HEK293 (cell line): ENCODE measurements at regions not wholly inside any gene's neighbourhood (a gene's known extent, or its start where the extent isn't known, plus 50 kb on each side); places are given as distances from the start of the nearest gene placed in this dataset.

Experiments
- CTCF ChIA-PET: fragments of 350-600 bp; formaldehyde crosslinking; extraction: SDS; loops from one replicate; lab custom pipeline; 2021; ENCODE audit warnings: antibody characterized with exemption; lab: Yijun Ruan, JAX
- POLR2A ChIA-PET: fragments of 300-600 bp; formaldehyde crosslinking; extraction: SDS; loops from one replicate; lab custom pipeline; 2020; ENCODE audit warnings: antibody characterized with exemption, inconsistent platforms; lab: Yijun Ruan, JAX
- H3K27ac ChIP-seq: fragments of 200-500 bp; sonication (Bioruptor generic); 2 replicates; pipeline ENCODE4 v1.5.1; 2014; ENCODE audit warnings: low read depth, low read length, control low read depth, inconsistent platforms; ENCODE audit errors: extremely low read depth
- H3K36me3 ChIP-seq, 2 experiments: fragments of 200-500 bp in 1 of 2; sonication (Bioruptor generic) in 1 of 2; 1 replicate in 1 of 2; 2 replicates in 1 of 2; pipeline ENCODE4 v1.5.1; 2014 to 2017; ENCODE audit warnings: inconsistent platforms in 2 of 2, low read length in 2 of 2; ENCODE audit not compliant: control insufficient read depth in 2 of 2, insufficient read depth in 1 of 2
- H3K4me1 ChIP-seq: fragments of 200-500 bp; sonication (Bioruptor generic); 2 replicates; pipeline ENCODE4 v1.5.1; 2014; ENCODE audit warnings: mild to moderate bottlenecking, low read length, inconsistent platforms; ENCODE audit not compliant: control insufficient read depth, insufficient read depth
- H3K4me3 ChIP-seq: 2 replicates; pipeline ENCODE4 v1.5.1; 2011; ENCODE audit warnings: low read depth, mild to moderate bottlenecking, control low read depth, low read length, moderate library complexity
- H3K9me3 ChIP-seq: fragments of 200-500 bp; sonication (Bioruptor generic); 2 replicates; pipeline ENCODE4 v1.5.1; 2014; ENCODE audit warnings: low read depth, low read length, inconsistent platforms; ENCODE audit not compliant: control insufficient read depth, insufficient read depth
- GFI1B ChIP-seq: fragments of 450-650 bp; formaldehyde crosslinking; IDR thresholded peaks from 2 replicates; pipeline ENCODE4 v1.5.1; 2016; ENCODE audit warnings: missing biosample characterization, missing genetic modification characterization
- IKZF3 ChIP-seq: fragments of 450-650 bp; IDR thresholded peaks from 2 replicates; pipeline ENCODE4 v1.5.0; 2018; ENCODE audit warnings: missing biosample characterization, mild to moderate bottlenecking, missing genetic modification characterization, moderate library complexity
- MYNN ChIP-seq: fragments of 450-650 bp; formaldehyde crosslinking; IDR thresholded peaks from 2 replicates; pipeline ENCODE4 v1.5.1; 2016; ENCODE audit warnings: missing biosample characterization, missing genetic modification characterization, borderline replicate concordance
- ZBTB7A ChIP-seq: fragments of 450-650 bp; formaldehyde crosslinking; IDR thresholded peaks from 2 replicates; pipeline ENCODE4 v1.5.1; 2016; ENCODE audit warnings: low read depth, missing biosample characterization, missing genetic modification characterization
- ZNF132 ChIP-seq: fragments of 450-650 bp; formaldehyde crosslinking; IDR thresholded peaks from 2 replicates; pipeline ENCODE4 v1.5.1; 2017; ENCODE audit warnings: missing biosample characterization, missing genetic modification characterization, borderline replicate concordance
- ZNF133 ChIP-seq: fragments of 450-650 bp; formaldehyde crosslinking; IDR thresholded peaks from 2 replicates; pipeline ENCODE4 v1.5.1; 2016; ENCODE audit warnings: missing biosample characterization, missing genetic modification characterization
- ZNF175 ChIP-seq: fragments of 450-650 bp; formaldehyde crosslinking; IDR thresholded peaks from 2 replicates; pipeline ENCODE4 v1.5.1; 2016; ENCODE audit warnings: missing biosample characterization, missing genetic modification characterization
- ZNF2 ChIP-seq: fragments of 450-650 bp; formaldehyde crosslinking; IDR thresholded peaks from 2 replicates; pipeline ENCODE4 v1.5.1; 2016; ENCODE audit warnings: missing biosample characterization, missing genetic modification characterization
- ZNF292 ChIP-seq: fragments of 450-650 bp; formaldehyde crosslinking; IDR thresholded peaks from 2 replicates; pipeline ENCODE4 v1.5.1; 2016; ENCODE audit warnings: low read depth, missing biosample characterization, missing genetic modification characterization, borderline replicate concordance
- ZNF423 ChIP-seq: fragments of 450-650 bp; formaldehyde crosslinking; IDR thresholded peaks from 2 replicates; pipeline ENCODE4 v1.5.1; 2016; ENCODE audit warnings: missing biosample characterization, missing genetic modification characterization
- TF ChIP-seq, protein P1 (sequence below): fragments of 450-650 bp; formaldehyde crosslinking; IDR thresholded peaks from 2 replicates; pipeline ENCODE4 v1.5.1; 2017; ENCODE audit warnings: missing biosample characterization, missing genetic modification characterization
- TF ChIP-seq, protein P2 (sequence below): fragments of 450-650 bp; formaldehyde crosslinking; IDR thresholded peaks from 2 replicates; pipeline ENCODE4 v1.5.1; 2016; ENCODE audit warnings: missing biosample characterization, missing genetic modification characterization
- TF ChIP-seq, protein P3 (sequence below): fragments of 450-650 bp; formaldehyde crosslinking; IDR thresholded peaks from 2 replicates; pipeline ENCODE4 v1.5.1; 2016; ENCODE audit warnings: missing biosample characterization, missing genetic modification characterization
- TF ChIP-seq, protein P4 (sequence below): fragments of 450-650 bp; formaldehyde crosslinking; IDR thresholded peaks from 2 replicates; pipeline ENCODE4 v1.5.1; 2016; ENCODE audit warnings: missing biosample characterization, missing genetic modification characterization

DNA sequence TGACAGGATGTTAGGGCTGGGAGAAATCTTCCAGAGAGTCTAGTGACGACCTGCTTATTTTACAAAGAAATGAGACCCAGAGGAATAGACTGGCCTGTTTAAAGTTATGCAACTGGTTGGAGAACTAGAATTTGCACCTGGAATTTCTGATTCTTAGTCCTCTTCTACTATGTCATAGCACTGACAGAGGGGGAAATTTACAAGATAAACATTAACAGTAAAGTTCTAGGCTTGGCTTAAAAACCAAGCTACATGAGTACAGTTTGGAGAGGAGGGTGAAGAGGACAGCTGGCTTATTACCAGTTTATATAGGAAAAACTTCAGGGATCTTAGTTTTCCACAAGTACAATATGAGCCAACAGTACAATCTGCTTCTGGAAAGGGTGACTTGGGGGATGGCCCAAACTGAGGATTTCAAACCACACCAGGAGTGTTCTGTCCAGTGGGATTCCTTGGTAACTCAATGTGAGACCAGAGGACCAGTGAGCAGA lies 269.6 kb downstream of the CD109 start (continued):
- TF ChIP-seq ZNF132 (tag by site-specific recombination) (no peak), ZNF423 (no peak), GFI1B (tag by site-specific recombination) (no peak), ZNF133 (tag by site-specific recombination) (no peak)
- TF ChIP-seq, protein P1, sequence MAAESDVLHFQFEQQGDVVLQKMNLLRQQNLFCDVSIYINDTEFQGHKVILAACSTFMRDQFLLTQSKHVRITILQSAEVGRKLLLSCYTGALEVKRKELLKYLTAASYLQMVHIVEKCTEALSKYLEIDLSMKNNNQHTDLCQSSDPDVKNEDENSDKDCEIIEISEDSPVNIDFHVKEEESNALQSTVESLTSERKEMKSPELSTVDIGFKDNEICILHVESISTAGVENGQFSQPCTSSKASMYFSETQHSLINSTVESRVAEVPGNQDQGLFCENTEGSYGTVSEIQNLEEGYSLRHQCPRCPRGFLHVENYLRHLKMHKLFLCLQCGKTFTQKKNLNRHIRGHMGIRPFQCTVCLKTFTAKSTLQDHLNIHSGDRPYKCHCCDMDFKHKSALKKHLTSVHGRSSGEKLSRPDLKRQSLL = no peak
- TF ChIP-seq, protein P2, sequence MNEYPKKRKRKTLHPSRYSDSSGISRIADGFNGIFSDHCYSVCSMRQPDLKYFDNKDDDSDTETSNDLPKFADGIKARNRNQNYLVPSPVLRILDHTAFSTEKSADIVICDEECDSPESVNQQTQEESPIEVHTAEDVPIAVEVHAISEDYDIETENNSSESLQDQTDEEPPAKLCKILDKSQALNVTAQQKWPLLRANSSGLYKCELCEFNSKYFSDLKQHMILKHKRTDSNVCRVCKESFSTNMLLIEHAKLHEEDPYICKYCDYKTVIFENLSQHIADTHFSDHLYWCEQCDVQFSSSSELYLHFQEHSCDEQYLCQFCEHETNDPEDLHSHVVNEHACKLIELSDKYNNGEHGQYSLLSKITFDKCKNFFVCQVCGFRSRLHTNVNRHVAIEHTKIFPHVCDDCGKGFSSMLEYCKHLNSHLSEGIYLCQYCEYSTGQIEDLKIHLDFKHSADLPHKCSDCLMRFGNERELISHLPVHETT (tag by site-specific recombination) = no peak
- TF ChIP-seq, protein P3, sequence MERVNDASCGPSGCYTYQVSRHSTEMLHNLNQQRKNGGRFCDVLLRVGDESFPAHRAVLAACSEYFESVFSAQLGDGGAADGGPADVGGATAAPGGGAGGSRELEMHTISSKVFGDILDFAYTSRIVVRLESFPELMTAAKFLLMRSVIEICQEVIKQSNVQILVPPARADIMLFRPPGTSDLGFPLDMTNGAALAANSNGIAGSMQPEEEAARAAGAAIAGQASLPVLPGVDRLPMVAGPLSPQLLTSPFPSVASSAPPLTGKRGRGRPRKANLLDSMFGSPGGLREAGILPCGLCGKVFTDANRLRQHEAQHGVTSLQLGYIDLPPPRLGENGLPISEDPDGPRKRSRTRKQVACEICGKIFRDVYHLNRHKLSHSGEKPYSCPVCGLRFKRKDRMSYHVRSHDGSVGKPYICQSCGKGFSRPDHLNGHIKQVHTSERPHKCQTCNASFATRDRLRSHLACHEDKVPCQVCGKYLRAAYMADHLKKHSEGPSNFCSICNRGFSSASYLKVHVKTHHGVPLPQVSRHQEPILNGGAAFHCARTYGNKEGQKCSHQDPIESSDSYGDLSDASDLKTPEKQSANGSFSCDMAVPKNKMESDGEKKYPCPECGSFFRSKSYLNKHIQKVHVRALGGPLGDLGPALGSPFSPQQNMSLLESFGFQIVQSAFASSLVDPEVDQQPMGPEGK (tag by site-specific recombination) = no peak

DNA sequence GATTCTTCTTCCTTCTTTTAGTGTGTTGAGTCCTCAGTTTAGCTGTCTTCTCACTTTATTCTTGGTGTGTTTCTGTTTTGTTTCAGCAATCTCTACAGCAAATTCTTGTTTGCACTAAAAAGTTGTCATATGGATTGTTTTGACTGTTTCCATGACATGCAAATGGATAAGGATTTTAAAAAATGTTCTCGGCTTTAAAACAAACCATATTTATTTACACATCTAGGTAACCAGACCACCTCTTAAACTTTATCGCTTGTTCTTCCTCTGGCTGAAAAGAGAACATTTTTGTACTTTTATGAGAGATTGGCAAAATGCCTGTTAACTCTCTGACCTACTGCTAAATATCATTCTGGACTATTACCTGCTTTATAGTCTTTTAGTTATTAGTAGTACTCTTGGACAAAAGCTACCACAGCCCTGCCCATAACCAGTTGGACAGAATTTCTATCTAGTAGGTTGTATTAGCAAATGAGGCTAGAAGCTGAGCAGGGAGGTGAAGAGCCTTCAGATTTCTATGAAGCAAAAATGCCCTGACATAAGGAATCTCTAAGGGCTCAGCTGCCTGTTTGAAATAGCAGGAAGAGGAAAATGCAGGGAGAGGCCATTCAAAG lies 268.3 kb downstream of the CD109 start:
- H3K27ac ChIP-seq = no peak overlapping the region
- CTCF ChIA-PET = interaction anchor here (0.7 to 2.0 kb wide), 4 partner anchors 77 to 1245 kb away, joined by 3 to 6 read pairs (median 3); no protein-coding TSS in a partner anchor
- H3K36me3 ChIP-seq = no peaks in the 10 kb centered on the region

DNA sequence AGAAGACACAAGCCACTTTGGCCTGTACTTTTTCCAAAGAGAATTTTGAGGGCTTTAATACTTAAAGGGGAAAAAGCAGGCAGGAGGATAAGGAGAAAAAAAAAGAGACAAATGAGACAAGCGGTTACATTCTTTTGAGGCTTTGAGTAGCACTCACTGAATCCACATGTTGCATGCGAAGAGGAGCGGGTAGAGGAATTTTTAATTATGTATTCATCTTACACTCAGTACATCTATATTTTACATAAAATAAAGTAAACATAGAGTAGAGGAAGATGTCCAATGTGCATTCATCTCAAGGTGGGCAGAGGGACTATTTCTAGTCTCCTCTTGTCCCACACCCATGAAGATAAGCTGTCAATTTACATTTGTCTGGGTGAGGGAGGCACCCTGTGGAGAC lies 266.9 kb downstream of the CD109 start:
- ChIA-PET POLR2A (no interaction called here), CTCF (interaction anchor here (0.5 kb wide), 1 partner anchor 20 kb away, joined by 3 read pairs; no protein-coding TSS in a partner anchor)
- no peaks in the 10 kb centered on the region for H3K4me1 ChIP-seq

More for the DNA sequence above, 268.3 kb downstream of the CD109 start:
- Histone ChIP-seq H3K9me3 (no peaks in the 10 kb centered on the region), H3K4me1 (no peaks in the 10 kb centered on the region), H3K4me3 (no peak overlapping the region)
- no peak for TF ChIP-seq ZNF292 (tag by site-specific recombination)
- TF ChIP-seq ZBTB7A (tag by site-specific recombination) = no peak
- TF ChIP-seq ZNF175 (tag by site-specific recombination) = no peak
- POLR2A ChIA-PET = no interaction called here

More for the DNA sequence above, 266.9 kb downstream of the CD109 start:
- H3K4me3 ChIP-seq = no peak overlapping the region
- no peaks in the 10 kb centered on the region for H3K9me3 ChIP-seq
- no peak overlapping the region for H3K27ac ChIP-seq
- H3K36me3 ChIP-seq = no peaks in the 10 kb centered on the region
- TF ChIP-seq ZNF2 (tag by site-specific recombination) (no peak), MYNN (tag by site-specific recombination) (no peak), IKZF3 (tag by site-specific recombination) (no peak)
- TF ChIP-seq, protein P4, sequence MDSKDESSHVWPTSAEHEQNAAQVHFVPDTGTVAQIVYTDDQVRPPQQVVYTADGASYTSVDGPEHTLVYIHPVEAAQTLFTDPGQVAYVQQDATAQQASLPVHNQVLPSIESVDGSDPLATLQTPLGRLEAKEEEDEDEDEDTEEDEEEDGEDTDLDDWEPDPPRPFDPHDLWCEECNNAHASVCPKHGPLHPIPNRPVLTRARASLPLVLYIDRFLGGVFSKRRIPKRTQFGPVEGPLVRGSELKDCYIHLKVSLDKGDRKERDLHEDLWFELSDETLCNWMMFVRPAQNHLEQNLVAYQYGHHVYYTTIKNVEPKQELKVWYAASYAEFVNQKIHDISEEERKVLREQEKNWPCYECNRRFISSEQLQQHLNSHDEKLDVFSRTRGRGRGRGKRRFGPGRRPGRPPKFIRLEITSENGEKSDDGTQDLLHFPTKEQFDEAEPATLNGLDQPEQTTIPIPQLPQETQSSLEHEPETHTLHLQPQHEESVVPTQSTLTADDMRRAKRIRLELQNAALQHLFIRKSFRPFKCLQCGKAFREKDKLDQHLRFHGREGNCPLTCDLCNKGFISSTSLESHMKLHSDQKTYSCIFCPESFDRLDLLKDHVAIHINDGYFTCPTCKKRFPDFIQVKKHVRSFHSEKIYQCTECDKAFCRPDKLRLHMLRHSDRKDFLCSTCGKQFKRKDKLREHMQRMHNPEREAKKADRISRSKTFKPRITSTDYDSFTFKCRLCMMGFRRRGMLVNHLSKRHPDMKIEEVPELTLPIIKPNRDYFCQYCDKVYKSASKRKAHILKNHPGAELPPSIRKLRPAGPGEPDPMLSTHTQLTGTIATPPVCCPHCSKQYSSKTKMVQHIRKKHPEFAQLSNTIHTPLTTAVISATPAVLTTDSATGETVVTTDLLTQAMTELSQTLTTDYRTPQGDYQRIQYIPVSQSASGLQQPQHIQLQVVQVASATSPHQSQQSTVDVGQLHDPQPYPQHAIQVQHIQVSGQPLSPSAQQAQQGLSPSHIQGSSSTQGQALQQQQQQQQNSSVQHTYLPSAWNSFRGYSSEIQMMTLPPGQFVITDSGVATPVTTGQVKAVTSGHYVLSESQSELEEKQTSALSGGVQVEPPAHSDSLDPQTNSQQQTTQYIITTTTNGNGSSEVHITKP (tag by site-specific recombination) = no peak
